CD4-positive, CD25-positive, alpha-beta regulatory T cell (primary cell): ENCODE measurements at regions not wholly inside any gene's neighbourhood (a gene's known extent, or its start where the extent isn't known, plus 50 kb on each side); places are given as distances from the start of the nearest gene placed in this dataset.
"Not testable (repeated sequence)": the region's sequence is repeated elsewhere in the genome, so short reads cannot be mapped to it uniquely, and the experiment has no call there.

Source experiments
- ATAC-seq, 2 donors: fragments of 150-1000 bp; cut with Tn5 transposase; one replicate each; pipeline ENCODE4 v1.10.0; 2021; ENCODE audit warnings: low read depth in 2 of 2, moderate number of reproducible peaks in 2 of 2, moderate library complexity in 1 of 2
- DNase-seq, 3 donors: peaks; one replicate each; pipeline versions ENCODE4 v3.0.0 to v3.0.0-alpha.2; 2012 to 2022; ENCODE audit warnings: mixed read lengths in 1 of 3
- H3K27ac ChIP-seq: one replicate; pipeline ENCODE4 v1.7.0; 2013; ENCODE audit warnings: mild to moderate bottlenecking, low read length; ENCODE audit not compliant: insufficient read depth, poor library complexity, severe bottlenecking
- H3K27me3 ChIP-seq: one replicate; pipeline ENCODE4 v1.7.0; 2013; ENCODE audit warnings: low read length; ENCODE audit not compliant: control insufficient read depth, insufficient read depth
- H3K36me3 ChIP-seq: one replicate; pipeline ENCODE4 v1.7.0; 2013; ENCODE audit warnings: mild to moderate bottlenecking, low read length, moderate library complexity; ENCODE audit not compliant: control insufficient read depth, insufficient read depth
- H3K4me1 ChIP-seq: 2 replicates; pipeline ENCODE4 v1.7.0; 2013; ENCODE audit warnings: mild to moderate bottlenecking, low read length; ENCODE audit not compliant: insufficient read depth, control insufficient read depth, poor library complexity, severe bottlenecking
- H3K4me3 ChIP-seq: one replicate; pipeline ENCODE4 v1.7.0; 2013; ENCODE audit warnings: low read depth, mild to moderate bottlenecking, low read length, moderate library complexity
- H3K9me3 ChIP-seq, 2 experiments: 1 replicate in 1 of 2; 2 replicates in 1 of 2; pipeline ENCODE4 v1.7.0; 2013; ENCODE audit warnings: low read length in 2 of 2, mild to moderate bottlenecking in 1 of 2, moderate library complexity in 1 of 2; ENCODE audit not compliant: control insufficient read depth in 2 of 2
- H3K27ac Mint-ChIP-seq, 3 donors: one replicate each; pipeline ENCODE4 v1.8.0; 2020 to 2022; ENCODE audit warnings: mild to moderate bottlenecking in 3 of 3, mixed read lengths in 3 of 3, moderate library complexity in 2 of 3
- H3K27me3 Mint-ChIP-seq: one replicate; pipeline ENCODE4 v1.8.0; 2022; ENCODE audit warnings: mild to moderate bottlenecking, mixed read lengths
- H3K36me3 Mint-ChIP-seq: one replicate; pipeline ENCODE4 v1.8.0; 2020; ENCODE audit warnings: mixed read lengths
- H3K4me1 Mint-ChIP-seq, 4 donors: one replicate each; pipeline ENCODE4 v1.8.0; 2020 to 2022; ENCODE audit warnings: mixed read lengths in 4 of 4, mild to moderate bottlenecking in 1 of 4
- H3K4me3 Mint-ChIP-seq, 4 donors: one replicate each; pipeline ENCODE4 v1.8.0; 2020 to 2022; ENCODE audit warnings: mild to moderate bottlenecking in 4 of 4, mixed read lengths in 4 of 4, moderate library complexity in 3 of 4
- H3K9me3 Mint-ChIP-seq, 7 donors: one replicate each; pipeline ENCODE4 v1.8.0; 2020 to 2022; ENCODE audit warnings: mixed read lengths in 7 of 7, mild to moderate bottlenecking in 3 of 7, moderate library complexity in 2 of 7

DNA sequence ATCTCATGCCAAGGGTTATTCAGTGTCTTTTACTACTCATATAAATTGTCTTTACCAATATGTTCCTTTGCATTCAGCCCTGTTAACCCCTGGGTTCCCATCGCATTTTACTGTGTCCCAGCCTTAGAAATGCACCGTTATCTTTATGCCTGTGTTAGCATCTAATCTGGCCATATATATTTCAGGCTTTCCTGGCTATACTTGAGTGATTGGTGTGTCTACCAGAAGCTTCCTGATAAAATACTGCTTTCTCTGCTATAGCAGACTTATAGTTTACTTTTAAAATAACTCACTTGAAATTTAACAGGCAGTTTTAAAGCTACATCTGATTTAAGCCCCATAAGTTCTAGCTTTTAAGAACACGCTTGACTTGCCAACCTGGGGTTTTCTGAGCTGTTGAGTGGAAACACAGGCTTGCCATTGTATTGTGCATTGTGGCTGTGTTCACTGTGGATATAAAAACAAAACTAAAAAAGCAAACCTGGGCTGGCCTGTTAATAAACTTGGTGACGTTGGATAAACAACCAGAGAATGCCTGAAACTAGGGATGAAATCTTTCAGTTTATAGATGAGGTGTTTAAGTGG lies 185.3 kb upstream of the TAPT1 start:
- Histone ChIP-seq H3K4me3 (no peak overlapping the region), H3K9me3 (no peaks in the 10 kb centered on the region), H3K36me3 (no peaks in the 10 kb centered on the region), H3K27ac (no peak overlapping the region), H3K4me1 (no peaks in the 10 kb centered on the region), H3K27me3 (no peaks in the 10 kb centered on the region)
- Mint-ChIP-seq H3K4me1 (no peaks in the 10 kb centered on the region), H3K27ac (no peak overlapping the region), H3K9me3 (peaks cover 0 to 6% (median 0%) of the 10 kb centered on the region in 7 donors), H3K4me3 (no peak overlapping the region), H3K27me3 (peaks cover 5% of the 10 kb centered on the region), H3K36me3 (no peaks in the 10 kb centered on the region)
- DNase-seq (no peak), ATAC-seq (no peak)

DNA sequence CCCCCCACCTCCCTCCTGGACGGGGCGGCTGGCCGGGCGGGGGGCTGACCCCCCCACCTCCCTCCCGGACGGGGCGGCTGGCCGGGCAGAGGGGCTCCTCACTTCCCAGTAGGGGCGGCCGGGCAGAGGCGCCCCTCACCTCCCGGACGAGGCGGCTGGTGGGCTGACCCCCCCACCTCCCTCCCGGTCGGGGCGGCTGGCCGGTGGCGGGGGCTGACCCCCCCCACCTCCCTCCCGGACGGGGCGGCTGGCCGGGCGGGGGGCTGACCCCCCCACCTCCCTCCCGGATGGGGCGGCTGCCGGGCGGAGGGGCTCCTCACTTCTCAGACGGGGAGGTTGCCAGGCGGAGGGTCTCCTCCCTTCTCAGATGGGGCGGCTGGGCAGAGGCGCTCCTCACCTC lies 166.9 kb upstream of the TAPT1 start:
- not testable (repeated sequence) for H3K27me3 ChIP-seq, H3K4me3 ChIP-seq, ATAC-seq, H3K4me3 Mint-ChIP-seq, DNase-seq, H3K27ac Mint-ChIP-seq, H3K9me3 ChIP-seq, H3K9me3 Mint-ChIP-seq, H3K36me3 Mint-ChIP-seq, H3K4me1 ChIP-seq, H3K27me3 Mint-ChIP-seq, H3K4me1 Mint-ChIP-seq, H3K27ac ChIP-seq, H3K36me3 ChIP-seq

DNA sequence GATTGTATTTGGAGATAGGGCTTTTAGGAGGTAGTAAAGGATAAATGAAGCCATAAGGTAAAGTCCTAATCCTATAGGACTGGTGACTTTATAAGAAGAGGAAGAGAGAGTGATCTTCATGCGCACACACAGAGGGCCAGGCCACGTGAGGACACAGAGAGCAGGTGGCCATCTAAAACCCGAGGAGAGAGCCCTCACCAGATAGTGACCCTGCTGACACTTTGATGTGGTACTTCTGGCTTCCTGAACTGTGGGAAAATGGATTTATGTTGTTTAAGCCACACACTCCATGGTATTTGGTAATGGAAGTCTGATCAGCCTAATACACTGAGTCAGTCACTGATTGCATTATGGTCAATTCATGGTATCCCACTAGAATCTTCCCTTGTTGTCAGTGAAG lies 164.9 kb upstream of the TAPT1 start:
- no peaks in the 10 kb centered on the region for H3K27me3 ChIP-seq
- H3K27ac ChIP-seq, result no peak overlapping the region
- Mint-ChIP-seq H3K9me3 (peaks cover 0 to 7% (median 4%) of the 10 kb centered on the region in 7 donors), H3K4me3 (no peak overlapping the region), H3K36me3 (no peaks in the 10 kb centered on the region), H3K27me3 (no peaks in the 10 kb centered on the region), H3K4me1 (no peaks in the 10 kb centered on the region), H3K27ac (no peak overlapping the region)
- no peaks in the 10 kb centered on the region for H3K36me3 ChIP-seq
- H3K4me3 ChIP-seq, result no peak overlapping the region
- DNase-seq (no peak), ATAC-seq (no peak)
- no peaks in the 10 kb centered on the region for H3K9me3 ChIP-seq
- no peaks in the 10 kb centered on the region for H3K4me1 ChIP-seq

DNA sequence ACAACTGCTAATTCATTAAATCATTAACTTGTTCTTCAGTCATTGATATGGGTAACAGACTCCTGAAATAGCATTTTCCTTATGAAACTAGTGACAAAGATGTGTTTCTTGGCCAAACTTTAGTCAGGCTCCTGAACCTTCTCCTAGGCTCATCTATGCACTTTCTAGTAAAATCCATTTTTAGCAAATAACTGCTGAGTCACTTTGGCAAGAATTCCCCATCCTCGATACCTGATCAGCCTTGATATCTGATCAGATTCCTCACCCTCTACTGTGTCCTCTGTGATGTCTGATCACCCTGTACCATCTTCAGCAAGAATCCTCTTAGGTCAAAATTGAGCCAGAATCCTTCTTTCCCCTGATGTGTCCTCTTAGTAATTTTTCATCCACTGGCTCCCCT lies 161.2 kb upstream of the TAPT1 start:
- Mint-ChIP-seq H3K36me3 (no peaks in the 10 kb centered on the region), H3K9me3 (peaks cover 0 to 5% (median 2%) of the 10 kb centered on the region in 7 donors), H3K27ac (no peak overlapping the region), H3K27me3 (no peaks in the 10 kb centered on the region), H3K4me1 (no peaks in the 10 kb centered on the region), H3K4me3 (no peak overlapping the region)
- Histone ChIP-seq H3K27ac (no peak overlapping the region), H3K4me1 (no peaks in the 10 kb centered on the region), H3K9me3 (no peaks in the 10 kb centered on the region), H3K4me3 (no peak overlapping the region), H3K36me3 (no peaks in the 10 kb centered on the region), H3K27me3 (no peaks in the 10 kb centered on the region)
- DNase-seq (no peak), ATAC-seq (no peak)

DNA sequence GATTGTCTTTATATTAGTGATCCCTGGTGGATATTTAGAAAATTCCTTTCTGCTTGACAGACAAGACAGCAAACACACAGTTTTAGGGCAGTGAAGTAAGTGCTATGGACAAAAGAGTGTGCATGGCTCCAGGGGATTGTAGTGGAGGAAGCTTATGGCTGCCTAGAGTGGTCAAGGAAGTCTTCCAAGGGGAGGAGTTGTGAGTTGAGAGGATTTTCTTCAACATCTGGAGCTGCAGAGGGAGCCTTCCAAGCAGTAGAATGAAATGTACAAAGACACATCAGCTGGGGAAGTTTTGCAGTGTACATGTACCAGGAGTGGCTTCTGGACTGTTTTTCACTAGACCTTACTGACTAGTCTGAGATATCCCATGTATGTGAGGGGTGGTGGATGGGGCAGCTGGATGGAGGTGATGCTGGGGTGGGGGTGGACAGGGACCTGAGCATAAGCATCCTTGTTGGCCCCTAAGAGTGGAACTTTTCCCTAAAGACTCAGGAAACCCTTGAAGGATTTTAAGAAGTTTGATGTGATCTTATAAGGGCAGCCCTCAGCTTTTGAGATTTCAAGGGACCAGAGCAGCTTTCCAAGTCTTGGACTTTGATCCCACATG lies 160.5 kb upstream of the TAPT1 start:
- DNase-seq (no peak), ATAC-seq (no peak)
- Mint-ChIP-seq H3K4me1 (no peaks in the 10 kb centered on the region), H3K4me3 (no peak overlapping the region), H3K27ac (no peak overlapping the region), H3K27me3 (no peaks in the 10 kb centered on the region), H3K9me3 (peaks cover 0 to 5% (median 0%) of the 10 kb centered on the region in 7 donors), H3K36me3 (no peaks in the 10 kb centered on the region)
- Histone ChIP-seq H3K4me3 (no peak overlapping the region), H3K4me1 (no peaks in the 10 kb centered on the region), H3K27me3 (no peaks in the 10 kb centered on the region), H3K36me3 (no peaks in the 10 kb centered on the region), H3K27ac (no peak overlapping the region), H3K9me3 (no peaks in the 10 kb centered on the region)

- Mint-ChIP-seq H3K27me3 (no peaks in the 10 kb centered on the region), H3K4me3 (no peak overlapping the region), H3K4me1 (no peaks in the 10 kb centered on the region), H3K27ac (no peak overlapping the region), H3K9me3 (peaks cover 0 to 5% (median 0%) of the 10 kb centered on the region in 7 donors), H3K36me3 (no peaks in the 10 kb centered on the region)
- Histone ChIP-seq H3K4me1 (no peaks in the 10 kb centered on the region), H3K4me3 (no peak overlapping the region), H3K36me3 (no peaks in the 10 kb centered on the region), H3K9me3 (no peaks in the 10 kb centered on the region), H3K27me3 (no peaks in the 10 kb centered on the region), H3K27ac (no peak overlapping the region)
- ATAC-seq, result no peak
- no peak for DNase-seq
Measured at GRCh38 chr4:16384576-16384975, 158.3 kb upstream of the TAPT1 start.

- Histone ChIP-seq H3K27me3 (no peaks in the 10 kb centered on the region), H3K4me1 (no peaks in the 10 kb centered on the region), H3K27ac (no peak overlapping the region), H3K4me3 (no peak overlapping the region), H3K36me3 (no peaks in the 10 kb centered on the region), H3K9me3 (no peaks in the 10 kb centered on the region)
- H3K9me3 Mint-ChIP-seq, result peaks cover 0 to 2% (median 0%) of the 10 kb centered on the region in 7 donors
- no peaks in the 10 kb centered on the region for H3K36me3 Mint-ChIP-seq
- no peak overlapping the region for H3K27ac Mint-ChIP-seq
- DNase-seq (no peak), ATAC-seq (no peak)
- H3K27me3 Mint-ChIP-seq, result no peaks in the 10 kb centered on the region
- no peaks in the 10 kb centered on the region for H3K4me1 Mint-ChIP-seq
- H3K4me3 Mint-ChIP-seq, result no peak overlapping the region
Measured at GRCh38 chr4:16382571-16382970, 156.3 kb upstream of the TAPT1 start.

DNA sequence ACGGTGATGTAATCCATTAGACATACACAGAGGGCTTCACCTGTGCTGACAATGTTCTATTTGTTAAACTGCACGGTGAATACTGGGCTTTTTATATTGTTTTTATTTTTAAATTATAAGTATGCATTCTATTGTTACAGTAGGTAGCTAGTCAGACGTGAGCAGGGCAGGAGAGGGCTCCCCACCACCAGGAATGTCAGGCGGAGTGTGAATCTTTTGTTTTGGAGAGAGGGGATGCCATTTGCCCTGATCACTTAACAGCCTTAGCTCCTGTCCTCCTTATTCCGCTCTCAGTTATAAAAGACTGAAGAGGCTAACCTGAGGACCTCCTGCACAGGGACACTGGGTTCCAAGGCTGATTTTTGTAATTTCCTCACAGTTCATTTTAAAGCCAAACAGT lies 151.6 kb upstream of the TAPT1 start:
- Mint-ChIP-seq H3K27ac (no peak overlapping the region), H3K4me3 (no peak overlapping the region), H3K9me3 (peaks cover 0 to 4% (median 0%) of the 10 kb centered on the region in 7 donors), H3K36me3 (no peaks in the 10 kb centered on the region), H3K4me1 (no peaks in the 10 kb centered on the region), H3K27me3 (no peaks in the 10 kb centered on the region)
- no peaks in the 10 kb centered on the region for H3K9me3 ChIP-seq
- no peaks in the 10 kb centered on the region for H3K27me3 ChIP-seq
- ATAC-seq (no peak), DNase-seq (no peak)
- no peak overlapping the region for H3K4me3 ChIP-seq
- no peak overlapping the region for H3K27ac ChIP-seq
- H3K4me1 ChIP-seq, result no peaks in the 10 kb centered on the region
- no peaks in the 10 kb centered on the region for H3K36me3 ChIP-seq
